H9 (cell line): ENCODE measurements at regions not wholly inside any gene's neighbourhood (a gene's known extent, or its start where the extent isn't known, plus 50 kb on each side); places are given as distances from the start of the nearest gene placed in this dataset.

Experiments
- DNase-seq: peaks from one replicate; pipeline ENCODE4 v3.0.0-alpha.2; 2017
- H2AFZ ChIP-seq: one replicate; pipeline ENCODE4 v1.6.1; 2013; ENCODE audit warnings: mild to moderate bottlenecking, low read length, control low read depth, moderate library complexity
- H2AK5ac ChIP-seq: 2 replicates; pipeline ENCODE4 v1.6.1; 2013; ENCODE audit warnings: low read length, control low read depth, mixed read lengths; ENCODE audit not compliant: insufficient read length
- H2BK120ac ChIP-seq: one replicate; pipeline ENCODE4 v1.6.1; 2013; ENCODE audit warnings: low read depth, mild to moderate bottlenecking, low read length, control low read depth, inconsistent platforms; ENCODE audit not compliant: poor library complexity, severe bottlenecking
- H2BK12ac ChIP-seq: 2 replicates; pipeline ENCODE4 v1.6.1; 2013; ENCODE audit warnings: low read length, control low read depth, mixed read lengths, low read depth; ENCODE audit not compliant: insufficient read length
- H2BK15ac ChIP-seq: 2 replicates; pipeline ENCODE4 v1.6.1; 2013; ENCODE audit warnings: low read depth, low read length, control low read depth
- H2BK20ac ChIP-seq: one replicate; pipeline ENCODE4 v1.6.1; 2013; ENCODE audit warnings: low read depth, mild to moderate bottlenecking, low read length, control low read depth, inconsistent platforms; ENCODE audit not compliant: poor library complexity, severe bottlenecking
- H2BK5ac ChIP-seq: 2 replicates; pipeline ENCODE4 v1.6.1; 2013; ENCODE audit warnings: low read length, control low read depth, mixed read lengths; ENCODE audit not compliant: insufficient read length
- H3K14ac ChIP-seq: 2 replicates; pipeline ENCODE4 v1.6.1; 2013; ENCODE audit warnings: low read length, control low read depth; ENCODE audit not compliant: insufficient read depth
- H3K18ac ChIP-seq: 2 replicates; pipeline ENCODE4 v1.6.1; 2013; ENCODE audit warnings: low read depth, mild to moderate bottlenecking, mixed read lengths, low read length, control low read depth; ENCODE audit not compliant: insufficient read length
- H3K23ac ChIP-seq: 2 replicates; pipeline ENCODE4 v1.6.1; 2013; ENCODE audit warnings: low read length, control low read depth, mixed read lengths, low read depth; ENCODE audit not compliant: insufficient read length
- H3K23me2 ChIP-seq: 2 replicates; pipeline ENCODE4 v1.6.1; 2013; ENCODE audit warnings: low read depth, mild to moderate bottlenecking, mixed read lengths, low read length, control low read depth; ENCODE audit not compliant: insufficient read length, poor library complexity, severe bottlenecking
- H3K27ac ChIP-seq: 2 replicates; pipeline ENCODE4 v1.5.1; 2013; ENCODE audit warnings: low read length, control low read depth, mixed read lengths, low read depth; ENCODE audit not compliant: insufficient read length
- H3K27me3 ChIP-seq: 2 replicates; pipeline ENCODE4 v1.6.1; 2013; ENCODE audit warnings: low read length, control low read depth, inconsistent platforms; ENCODE audit not compliant: insufficient read depth
- H3K4ac ChIP-seq: 2 replicates; pipeline ENCODE4 v1.6.1; 2013; ENCODE audit warnings: low read depth, mild to moderate bottlenecking, control low read depth, inconsistent platforms, low read length, moderate library complexity
- H3K4me1 ChIP-seq: 2 replicates; pipeline ENCODE4 v1.6.1; 2013; ENCODE audit warnings: low read length, control low read depth, inconsistent platforms; ENCODE audit not compliant: insufficient read depth
- H3K4me2 ChIP-seq: 2 replicates; pipeline ENCODE4 v1.6.1; 2013; ENCODE audit warnings: low read length, control low read depth, mixed read lengths; ENCODE audit not compliant: insufficient read length, insufficient read depth
- H3K56ac ChIP-seq: 2 replicates; pipeline ENCODE4 v1.6.1; 2013; ENCODE audit warnings: low read depth, mild to moderate bottlenecking, mixed read lengths, low read length, control low read depth; ENCODE audit not compliant: insufficient read length
- H3K79me1 ChIP-seq: 2 replicates; pipeline ENCODE4 v1.6.1; 2013; ENCODE audit warnings: low read depth, mild to moderate bottlenecking, moderate library complexity, low read length, control low read depth, inconsistent platforms; ENCODE audit not compliant: insufficient read depth, poor library complexity, severe bottlenecking
- H3K79me2 ChIP-seq: 2 replicates; pipeline ENCODE4 v1.6.1; 2013; ENCODE audit warnings: low read length, control low read depth, inconsistent platforms; ENCODE audit not compliant: insufficient read depth
- H3K9ac ChIP-seq: 2 replicates; pipeline ENCODE4 v1.6.1; 2013; ENCODE audit warnings: low read length, control low read depth, mixed read lengths; ENCODE audit not compliant: insufficient read length; ENCODE audit errors: extremely low read depth
- H3K9me3 ChIP-seq: one replicate; pipeline ENCODE4 v1.6.1; 2013; ENCODE audit warnings: low read depth, low read length, inconsistent platforms; ENCODE audit not compliant: control insufficient read depth
- H3T11ph ChIP-seq: one replicate; pipeline ENCODE4 v1.6.1; 2013; ENCODE audit warnings: mild to moderate bottlenecking, low read length, control low read depth, inconsistent platforms
- H4K20me1 ChIP-seq: one replicate; pipeline ENCODE4 v1.6.1; 2013; ENCODE audit not compliant: control insufficient read depth, insufficient read length, insufficient read depth
- H4K5ac ChIP-seq: 2 replicates; pipeline ENCODE4 v1.6.1; 2013; ENCODE audit warnings: low read depth, mild to moderate bottlenecking, mixed read lengths, low read length, control low read depth; ENCODE audit not compliant: insufficient read length
- H4K8ac ChIP-seq: replicated peaks from 2 replicates; pipeline ENCODE4 v1.6.1; 2013; ENCODE audit warnings: low read length, control low read depth, mixed read lengths, low read depth; ENCODE audit not compliant: insufficient read length
- H4K91ac ChIP-seq: 2 replicates; pipeline ENCODE4 v1.6.1; 2013; ENCODE audit warnings: low read depth, mild to moderate bottlenecking, moderate library complexity, mixed read lengths, low read length, control low read depth; ENCODE audit not compliant: insufficient read length
- H3K27ac Mint-ChIP-seq, 3 experiments: 2 replicates in 2 of 3; 3 replicates in 1 of 3; pipeline ENCODE4 v1.8.0; 2020 to 2021; ENCODE audit warnings: mixed read lengths in 3 of 3, mild to moderate bottlenecking in 1 of 3, moderate library complexity in 1 of 3
- H3K27me3 Mint-ChIP-seq: 2 replicates; pipeline ENCODE4 v1.8.0; 2021; ENCODE audit warnings: low read depth, mild to moderate bottlenecking, moderate library complexity, mixed read lengths
- H3K36me3 Mint-ChIP-seq, 3 experiments: 2 replicates in 2 of 3; 3 replicates in 1 of 3; pipeline ENCODE4 v1.8.0; 2020 to 2021; ENCODE audit warnings: low read depth in 3 of 3, mixed read lengths in 3 of 3; ENCODE audit not compliant: insufficient read depth in 1 of 3
- H3K4me1 Mint-ChIP-seq, 2 experiments: 2 replicates each; pipeline ENCODE4 v1.8.0; 2020; ENCODE audit warnings: mixed read lengths in 2 of 2
- H3K4me3 Mint-ChIP-seq, 2 experiments: 2 replicates in 1 of 2; 3 replicates in 1 of 2; pipeline ENCODE4 v1.8.0; 2020 to 2021; ENCODE audit warnings: mild to moderate bottlenecking in 2 of 2, mixed read lengths in 2 of 2, moderate library complexity in 1 of 2
- H3K9me3 Mint-ChIP-seq, 2 experiments: 2 replicates in 1 of 2; 3 replicates in 1 of 2; pipeline ENCODE4 v1.8.0; 2020; ENCODE audit warnings: mild to moderate bottlenecking in 2 of 2, mixed read lengths in 2 of 2, moderate library complexity in 1 of 2
- WGBS: extraction: QIAGEN DNeasy Blood & Tissue Kit; methylation state at CpG from one replicate; pipeline ENCODE4 v1.1.7; 2013; ENCODE audit warnings: missing lambda C conversion rate, low lambda C conversion rate, mixed read lengths; ENCODE audit not compliant: insufficient read length; ENCODE audit errors: extremely low coverage; 5-methylcytosine and 5-hydroxymethylcytosine counted together
- TF ChIP-seq, protein P1 (sequence below): fragments of 200-600 bp; sonication (generic); conservative IDR thresholded peaks from 3 replicates; pipeline ENCODE4 v1.8.0; 2021; ENCODE audit warnings: antibody characterized with exemption, mild to moderate bottlenecking

DNA sequence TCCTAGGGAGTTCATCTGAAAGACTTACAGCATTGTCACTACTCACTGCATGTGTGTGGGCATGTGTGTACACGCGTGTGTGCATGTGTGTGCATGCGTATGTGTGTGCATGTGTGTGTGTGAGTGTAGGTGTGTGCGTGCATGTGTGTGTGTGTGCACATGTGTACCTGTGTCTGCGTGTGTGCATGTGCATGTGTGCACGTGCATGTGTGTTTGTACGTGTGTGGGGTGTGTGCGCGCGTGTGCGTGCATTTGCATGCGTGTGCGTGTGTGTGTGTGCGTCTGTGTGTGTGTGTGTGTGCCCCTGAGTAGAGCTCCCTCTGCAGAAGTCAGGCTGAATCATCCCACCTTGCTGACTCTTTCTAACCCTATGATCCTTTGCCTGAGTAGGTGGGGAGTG lies 114.8 kb upstream of the RBFOX1 start:
- H3K27me3 Mint-ChIP-seq, result peaks cover 2% of the 10 kb centered on the region; the same call in 1 of the 2 replicates
- Histone ChIP-seq H3K4ac (no peak overlapping the region), H3K23ac (no peak overlapping the region), H4K8ac (no peak overlapping the region), H4K20me1 (no peaks in the 10 kb centered on the region), H3K4me2 (no peak overlapping the region), H2AK5ac (no peak overlapping the region), H2AFZ (no peak overlapping the region), H3K9me3 (no peaks in the 10 kb centered on the region), H3K9ac (no peak overlapping the region), H3T11ph (no peak overlapping the region), H3K27me3 (no peaks in the 10 kb centered on the region), H2BK120ac (no peak overlapping the region), H2BK15ac (no peak overlapping the region), H3K56ac (no peak overlapping the region), H2BK20ac (no peak overlapping the region), H3K18ac (no peak overlapping the region), H4K91ac (no peak overlapping the region), H2BK12ac (no peak overlapping the region), H3K4me1 (peaks cover 9% of the 10 kb centered on the region; the same call in 1 of the 2 replicates), H3K79me2 (no peaks in the 10 kb centered on the region), H2BK5ac (no peak overlapping the region), H3K27ac (no peak overlapping the region), H3K79me1 (no peaks in the 10 kb centered on the region), H3K23me2 (no peaks in the 10 kb centered on the region), H4K5ac (no peak overlapping the region), H3K14ac (no peak overlapping the region)
- DNase-seq, result no peak
- H3K27ac Mint-ChIP-seq, result peak overlapping the region in 1 of 3 experiments; percentile 82; a peak in 2 of 7 replicates
- peaks cover 32 to 38% of the 10 kb centered on the region in 2 experiments for H3K4me1 Mint-ChIP-seq
- TF ChIP-seq, protein P1, sequence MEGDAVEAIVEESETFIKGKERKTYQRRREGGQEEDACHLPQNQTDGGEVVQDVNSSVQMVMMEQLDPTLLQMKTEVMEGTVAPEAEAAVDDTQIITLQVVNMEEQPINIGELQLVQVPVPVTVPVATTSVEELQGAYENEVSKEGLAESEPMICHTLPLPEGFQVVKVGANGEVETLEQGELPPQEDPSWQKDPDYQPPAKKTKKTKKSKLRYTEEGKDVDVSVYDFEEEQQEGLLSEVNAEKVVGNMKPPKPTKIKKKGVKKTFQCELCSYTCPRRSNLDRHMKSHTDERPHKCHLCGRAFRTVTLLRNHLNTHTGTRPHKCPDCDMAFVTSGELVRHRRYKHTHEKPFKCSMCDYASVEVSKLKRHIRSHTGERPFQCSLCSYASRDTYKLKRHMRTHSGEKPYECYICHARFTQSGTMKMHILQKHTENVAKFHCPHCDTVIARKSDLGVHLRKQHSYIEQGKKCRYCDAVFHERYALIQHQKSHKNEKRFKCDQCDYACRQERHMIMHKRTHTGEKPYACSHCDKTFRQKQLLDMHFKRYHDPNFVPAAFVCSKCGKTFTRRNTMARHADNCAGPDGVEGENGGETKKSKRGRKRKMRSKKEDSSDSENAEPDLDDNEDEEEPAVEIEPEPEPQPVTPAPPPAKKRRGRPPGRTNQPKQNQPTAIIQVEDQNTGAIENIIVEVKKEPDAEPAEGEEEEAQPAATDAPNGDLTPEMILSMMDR, result no peak
- no CpG with 5 or more reads among the region's 14 CpGs for WGBS
- no peak overlapping the region for H3K4me3 Mint-ChIP-seq
- no peaks in the 10 kb centered on the region for H3K36me3 Mint-ChIP-seq
- peaks cover 0 to 5% of the 10 kb centered on the region in 2 experiments; a peak in 2 of 5 replicates for H3K9me3 Mint-ChIP-seq
